ENCODE measurements at regions not wholly inside any gene's neighbourhood (a gene's known extent, or its start where the extent isn't known, plus 50 kb on each side); places are given as distances from the start of the nearest gene placed in this dataset.

- TF ChIP-seq SIN3A (IDR thresholded peaks at IDR 0.05; ENCODE audit: borderline replicate concordance, insufficient read depth, low read depth, low read length), result no peak
- TF ChIP-seq POLR2AphosphoS5 (IDR thresholded peaks at IDR 0.05; ENCODE audit: low read depth, low read length), result no peak
- TF ChIP-seq REST (IDR thresholded peaks at IDR 0.05; ENCODE audit: insufficient read depth in 1 of 2, low read depth in 2 of 2, low read length in 1 of 2), result no peak
- TF ChIP-seq TCF7L2 (IDR thresholded peaks at IDR 0.05; ENCODE audit: low read depth, low read length), result no peak
- no peak for TF ChIP-seq CTCF (IDR thresholded peaks at IDR 0.05)
- ChIA-PET CTCF (no interaction called here), POLR2A (no interaction called here)
- Histone ChIP-seq H3K9me3 (ENCODE audit: control insufficient read depth, insufficient read depth, low read depth, low read length) (no peaks in the 10 kb centered on the region), H3K36me3 (ENCODE audit: control insufficient read depth, insufficient read depth, low read length) (no peaks in the 10 kb centered on the region; the same call in 1 of the 2 replicates), H3K4me1 (ENCODE audit: control insufficient read depth, insufficient read depth, low read length) (no peaks in the 10 kb centered on the region), H3K4me3 (ENCODE audit: low read depth in 2 of 2, low read length in 2 of 2) (no peak overlapping the region), H3K27me3 (ENCODE audit: control insufficient read depth, insufficient read depth, low read length) (no peaks in the 10 kb centered on the region), H3K27ac (ENCODE audit: low read length) (no peak overlapping the region)
- no TSS peak for BruUV-seq (replicated peaks)
- in situ Hi-C loops (cut with HindIII; ENCODE audit: low pct_unique_long_range_greater_than_20kb, low sequenced_read_pairs) (no loop called here), intact Hi-C loops (cut with micrococcal nuclease; ENCODE audit: unreplicated experiment) (no loop called here)
- ATAC-seq (no peak), DNase-seq (ENCODE audit: low read depth, low spot score) (no peak)
Observed at GRCh38 chr5:18023275-18023674, 389.0 kb downstream of the TAF11L14 start.

DNA sequence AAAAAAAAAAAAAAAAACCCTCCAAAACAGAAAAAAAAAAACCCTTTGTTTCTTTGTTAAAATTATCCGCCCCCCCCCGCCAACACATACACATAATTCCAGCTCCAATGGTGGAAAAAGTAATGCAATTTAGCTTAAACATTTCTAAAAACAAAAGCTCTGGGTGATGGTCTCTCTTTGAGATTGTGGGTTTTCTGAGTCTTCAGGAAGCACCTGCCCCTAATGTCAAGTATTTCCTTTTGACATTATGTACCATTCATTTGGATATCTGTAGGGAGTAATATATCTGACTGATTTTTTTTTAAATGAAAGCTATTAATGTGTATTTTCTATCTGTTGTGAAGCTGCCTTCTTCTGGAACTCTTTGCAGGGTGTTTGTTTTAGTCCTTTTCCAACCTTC is 389.7 kb downstream of the TAF11L14 start:
- BruUV-seq (replicated peaks), result no TSS peak
- CTCF ChIA-PET, result no interaction called here
- no peaks in the 10 kb centered on the region for H3K27me3 ChIP-seq (ENCODE audit: control insufficient read depth, insufficient read depth, low read length)
- intact Hi-C loops (cut with micrococcal nuclease; ENCODE audit: unreplicated experiment), result no loop called here
- no peak for ATAC-seq
- in situ Hi-C loops (cut with HindIII; ENCODE audit: low pct_unique_long_range_greater_than_20kb, low sequenced_read_pairs), result no loop called here
- no peak for TF ChIP-seq POLR2AphosphoS5 (IDR thresholded peaks at IDR 0.05; ENCODE audit: low read depth, low read length)
- TF ChIP-seq TCF7L2 (IDR thresholded peaks at IDR 0.05; ENCODE audit: low read depth, low read length), result no peak
- TF ChIP-seq SIN3A (IDR thresholded peaks at IDR 0.05; ENCODE audit: borderline replicate concordance, insufficient read depth, low read depth, low read length), result no peak
- no peak for TF ChIP-seq CTCF (IDR thresholded peaks at IDR 0.05)
- no peak for TF ChIP-seq REST (IDR thresholded peaks at IDR 0.05; ENCODE audit: insufficient read depth in 1 of 2, low read depth in 2 of 2, low read length in 1 of 2)
- H3K4me1 ChIP-seq (ENCODE audit: control insufficient read depth, insufficient read depth, low read length), result no peaks in the 10 kb centered on the region
- DNase-seq (ENCODE audit: low read depth, low spot score), result no peak
- H3K9me3 ChIP-seq (ENCODE audit: control insufficient read depth, insufficient read depth, low read depth, low read length), result no peaks in the 10 kb centered on the region
- POLR2A ChIA-PET, result no interaction called here
- H3K4me3 ChIP-seq (ENCODE audit: low read depth in 2 of 2, low read length in 2 of 2), result no peak overlapping the region
- no peak overlapping the region for H3K27ac ChIP-seq (ENCODE audit: low read length)
- H3K36me3 ChIP-seq (ENCODE audit: control insufficient read depth, insufficient read depth, low read length), result no peaks in the 10 kb centered on the region; the same call in 1 of the 2 replicates
